NT2/D1 (cell line): ENCODE measurements at regions not wholly inside any gene's neighbourhood (a gene's known extent, or its start where the extent isn't known, plus 50 kb on each side); places are given as distances from the start of the nearest gene placed in this dataset.

Source experiments
- DNase-seq: peaks from one replicate; pipeline ENCODE4 v3.0.0-alpha.2; 2011; ENCODE audit warnings: low read depth, low spot score
- H3K27me3 ChIP-seq: 2 replicates; pipeline ENCODE4 v1.6.0; 2011; ENCODE audit warnings: mild to moderate bottlenecking; ENCODE audit not compliant: insufficient read length, insufficient read depth
- H3K36me3 ChIP-seq: 2 replicates; pipeline ENCODE4 v1.6.1; 2011; ENCODE audit warnings: mild to moderate bottlenecking, low read length, mixed read lengths; ENCODE audit not compliant: insufficient read depth, insufficient read length
- H3K4me1 ChIP-seq: 2 replicates; pipeline ENCODE4 v1.5.1; 2011; ENCODE audit not compliant: insufficient read depth, insufficient read length
- H3K4me3 ChIP-seq: 2 replicates; pipeline ENCODE4 v1.5.1; 2011; ENCODE audit warnings: low read depth; ENCODE audit not compliant: insufficient read length
- H3K9ac ChIP-seq: 2 replicates; pipeline ENCODE4 v1.6.0; 2011; ENCODE audit warnings: low read depth; ENCODE audit not compliant: insufficient read length
- H3K9me3 ChIP-seq: 2 replicates; pipeline ENCODE4 v1.5.1; 2011; ENCODE audit warnings: mild to moderate bottlenecking, low read length; ENCODE audit not compliant: insufficient read depth
- SUZ12 ChIP-seq: IDR thresholded peaks from 2 replicates; pipeline ENCODE4 v1.6.1; 2011; ENCODE audit not compliant: insufficient read length, insufficient read depth; ENCODE audit errors: extremely low read depth
- YY1 ChIP-seq: IDR thresholded peaks from 2 replicates; pipeline ENCODE4 v1.6.1; 2011; ENCODE audit not compliant: insufficient read length, insufficient read depth
- ZNF274 ChIP-seq: IDR thresholded peaks from 2 replicates; pipeline ENCODE4 v1.6.1; 2011; ENCODE audit warnings: mild to moderate bottlenecking, low read depth, low read length

GRCh38 chr3:28780480-28780879 is 431.9 kb upstream of the AZI2 start:
- TF ChIP-seq SUZ12 = no peak
- no peak for TF ChIP-seq YY1
- no peak for TF ChIP-seq ZNF274
- no peaks in the 10 kb centered on the region for H3K4me1 ChIP-seq
- DNase-seq = no peak
- no peak overlapping the region for H3K4me3 ChIP-seq
- no peaks in the 10 kb centered on the region for H3K27me3 ChIP-seq
- no peaks in the 10 kb centered on the region for H3K36me3 ChIP-seq
- H3K9me3 ChIP-seq = no peaks in the 10 kb centered on the region
- no peak overlapping the region for H3K9ac ChIP-seq

DNA sequence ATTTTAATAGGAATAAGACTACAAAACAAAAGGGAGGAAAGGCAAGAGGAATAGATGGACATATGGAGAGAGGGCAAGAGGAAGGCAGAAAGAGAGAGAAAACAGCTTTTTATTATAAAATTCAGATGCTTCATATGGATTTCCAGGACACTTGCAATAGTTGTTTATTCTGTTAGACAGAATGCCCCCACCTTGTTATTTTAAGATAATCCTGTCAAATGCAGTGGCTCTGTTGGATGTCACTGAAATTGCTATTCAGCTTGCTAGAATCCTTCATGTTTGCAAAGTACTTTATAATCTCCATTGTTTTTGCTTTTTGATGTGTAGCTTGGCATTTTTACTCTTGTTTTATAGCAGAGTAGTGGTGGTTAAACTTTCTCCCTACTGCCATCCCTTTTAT is 432.4 kb upstream of the AZI2 start:
- Histone ChIP-seq H3K36me3 (no peaks in the 10 kb centered on the region), H3K4me3 (no peak overlapping the region), H3K4me1 (no peaks in the 10 kb centered on the region), H3K9me3 (no peaks in the 10 kb centered on the region), H3K9ac (no peak overlapping the region), H3K27me3 (no peaks in the 10 kb centered on the region)
- no peak for TF ChIP-seq YY1
- TF ChIP-seq ZNF274 = no peak
- TF ChIP-seq SUZ12 = no peak
- DNase-seq = no peak

DNA sequence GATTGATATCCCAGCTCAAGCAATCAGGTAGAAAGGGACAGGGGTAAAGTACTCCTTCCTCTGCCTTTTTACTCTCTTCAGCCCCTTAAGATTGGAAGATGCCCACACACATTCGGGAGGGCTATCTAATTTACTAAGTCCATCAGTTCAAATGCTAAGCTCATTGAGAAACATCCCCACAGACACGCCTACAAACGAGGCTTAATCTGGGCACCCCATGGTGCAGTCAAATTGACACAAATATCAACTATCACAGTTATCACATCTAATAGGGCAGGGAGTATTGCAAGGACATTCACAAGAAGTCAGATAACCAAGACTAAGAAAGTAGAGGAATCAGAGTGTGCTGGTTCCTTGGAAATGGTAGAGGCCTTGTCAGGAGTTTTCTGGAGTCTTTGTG is 437.8 kb upstream of the AZI2 start:
- Histone ChIP-seq H3K9me3 (no peaks in the 10 kb centered on the region), H3K4me3 (no peak overlapping the region), H3K9ac (no peak overlapping the region), H3K27me3 (no peaks in the 10 kb centered on the region), H3K36me3 (no peaks in the 10 kb centered on the region), H3K4me1 (no peaks in the 10 kb centered on the region)
- DNase-seq = no peak
- no peak for TF ChIP-seq SUZ12
- no peak for TF ChIP-seq ZNF274
- no peak for TF ChIP-seq YY1

DNA sequence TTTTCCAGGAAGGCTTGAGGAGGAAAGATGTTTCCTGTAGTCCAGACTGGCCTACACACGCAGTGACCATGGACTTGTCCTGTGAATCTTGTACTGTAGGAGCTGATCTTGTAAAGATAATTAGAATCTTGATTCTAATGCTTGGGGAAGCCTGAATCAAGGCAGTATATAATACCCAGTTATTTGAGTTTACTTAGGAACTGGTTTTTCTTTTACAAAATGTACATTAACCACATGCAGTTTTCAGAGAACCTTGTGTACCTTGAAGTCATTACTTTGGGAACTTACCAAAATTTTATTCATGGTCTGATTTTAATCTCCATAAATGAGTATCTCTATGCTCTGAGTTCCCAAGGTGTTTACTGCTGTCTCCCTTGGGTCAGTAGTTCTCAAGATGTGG is 439.9 kb upstream of the AZI2 start:
- DNase-seq = no peak
- no peaks in the 10 kb centered on the region for H3K27me3 ChIP-seq
- H3K9me3 ChIP-seq = no peaks in the 10 kb centered on the region
- H3K36me3 ChIP-seq = no peaks in the 10 kb centered on the region
- H3K9ac ChIP-seq = no peak overlapping the region
- TF ChIP-seq ZNF274 = no peak
- no peak for TF ChIP-seq SUZ12
- no peak for TF ChIP-seq YY1
- no peak overlapping the region for H3K4me3 ChIP-seq
- H3K4me1 ChIP-seq = no peaks in the 10 kb centered on the region

GRCh38 chr3:28791713-28792255 is 443.2 kb upstream of the AZI2 start:
- no peaks in the 10 kb centered on the region for H3K4me1 ChIP-seq
- H3K4me3 ChIP-seq = no peak overlapping the region
- TF ChIP-seq SUZ12 = no peak
- no peak for TF ChIP-seq ZNF274
- no peak for TF ChIP-seq YY1
- no peaks in the 10 kb centered on the region for H3K9me3 ChIP-seq
- no peaks in the 10 kb centered on the region for H3K27me3 ChIP-seq
- peak; percentile 16 for DNase-seq
- no peak overlapping the region for H3K9ac ChIP-seq
- H3K36me3 ChIP-seq = no peaks in the 10 kb centered on the region

GRCh38 chr3:28792604-28793003 is 444.0 kb upstream of the AZI2 start:
- no peak overlapping the region for H3K9ac ChIP-seq
- TF ChIP-seq YY1 (no peak), ZNF274 (no peak), SUZ12 (no peak)
- DNase-seq = no peak
- H3K27me3 ChIP-seq = no peaks in the 10 kb centered on the region
- no peak overlapping the region for H3K4me3 ChIP-seq
- H3K4me1 ChIP-seq = no peaks in the 10 kb centered on the region
- no peaks in the 10 kb centered on the region for H3K9me3 ChIP-seq
- H3K36me3 ChIP-seq = no peaks in the 10 kb centered on the region

DNA sequence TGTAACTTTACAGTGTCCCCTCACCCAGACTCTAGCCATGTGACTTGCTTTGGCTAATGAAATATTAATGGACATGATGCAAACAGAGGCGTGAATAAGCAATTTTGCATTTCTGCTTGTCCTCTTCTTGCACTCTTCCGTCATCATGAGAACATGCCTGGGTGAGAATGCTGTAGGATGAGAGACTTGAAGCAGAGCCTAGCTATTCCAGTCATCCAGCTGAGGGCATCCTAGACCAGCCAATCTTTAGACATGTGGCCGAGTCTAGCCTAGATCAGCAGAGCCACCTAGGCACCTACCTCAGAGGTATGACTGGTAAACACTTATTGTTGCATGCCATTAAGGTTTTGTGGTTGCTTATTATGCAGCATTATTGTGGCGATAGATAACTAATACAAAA is 450.5 kb upstream of the AZI2 start:
- TF ChIP-seq SUZ12 (no peak), ZNF274 (no peak), YY1 (no peak)
- Histone ChIP-seq H3K4me1 (no peaks in the 10 kb centered on the region), H3K9me3 (no peaks in the 10 kb centered on the region), H3K27me3 (no peaks in the 10 kb centered on the region), H3K4me3 (no peak overlapping the region), H3K36me3 (no peaks in the 10 kb centered on the region), H3K9ac (no peak overlapping the region)
- DNase-seq = peak; percentile 3
